OCI-LY7 (cell line): ENCODE measurements at regions not wholly inside any gene's neighbourhood (a gene's known extent, or its start where the extent isn't known, plus 50 kb on each side); places are given as distances from the start of the nearest gene placed in this dataset.
"Not testable (repeated sequence)": the region's sequence is repeated elsewhere in the genome, so short reads cannot be mapped to it uniquely, and the experiment has no call there.

Experiments used
- EZH2phosphoT487 ChIP-seq: fragments of 200-600 bp; sonication (generic); IDR thresholded peaks from 2 replicates; pipeline ENCODE4 v1.6.1; 2018; ENCODE audit warnings: low read depth, borderline replicate concordance, mild to moderate bottlenecking, mixed run types, antibody characterized with exemption, low read length, moderate library complexity, mixed read lengths
- TF ChIP-seq, protein P1 (sequence below): fragments of 200-600 bp; sonication (generic); conservative IDR thresholded peaks from 2 replicates; pipeline ENCODE4 v1.5.1; 2014; ENCODE audit warnings: mild to moderate bottlenecking, antibody characterized with exemption, low read length, moderate library complexity, mixed read lengths

DNA sequence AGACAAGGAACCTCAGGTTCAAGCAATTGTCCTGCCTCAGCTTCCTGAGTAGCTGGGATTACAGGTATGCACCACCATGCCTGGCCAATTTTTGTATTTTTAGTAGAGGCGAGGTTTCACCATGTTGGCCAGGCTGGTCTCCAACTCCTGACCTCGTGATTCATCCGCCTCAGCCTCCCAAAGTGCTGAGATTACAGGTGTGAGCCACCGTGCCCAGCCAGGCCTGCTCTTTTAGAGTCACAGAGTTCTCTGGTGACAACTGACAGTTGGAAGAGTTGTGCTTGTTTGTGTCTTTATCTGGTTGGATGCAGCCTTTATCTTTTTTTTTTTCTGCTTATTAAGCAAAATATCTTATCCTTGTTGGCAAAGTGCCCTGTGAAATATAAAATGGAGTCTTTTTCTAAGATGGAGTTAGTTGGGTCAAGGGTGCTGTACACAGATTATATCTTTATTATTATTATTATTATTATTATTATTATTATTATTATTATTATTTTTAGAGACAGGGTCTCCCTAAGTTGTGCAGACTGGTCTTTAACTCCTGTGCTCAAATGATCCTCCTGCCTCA is 86.5 kb upstream of the ABHD2 start:
- TF ChIP-seq, protein P1, sequence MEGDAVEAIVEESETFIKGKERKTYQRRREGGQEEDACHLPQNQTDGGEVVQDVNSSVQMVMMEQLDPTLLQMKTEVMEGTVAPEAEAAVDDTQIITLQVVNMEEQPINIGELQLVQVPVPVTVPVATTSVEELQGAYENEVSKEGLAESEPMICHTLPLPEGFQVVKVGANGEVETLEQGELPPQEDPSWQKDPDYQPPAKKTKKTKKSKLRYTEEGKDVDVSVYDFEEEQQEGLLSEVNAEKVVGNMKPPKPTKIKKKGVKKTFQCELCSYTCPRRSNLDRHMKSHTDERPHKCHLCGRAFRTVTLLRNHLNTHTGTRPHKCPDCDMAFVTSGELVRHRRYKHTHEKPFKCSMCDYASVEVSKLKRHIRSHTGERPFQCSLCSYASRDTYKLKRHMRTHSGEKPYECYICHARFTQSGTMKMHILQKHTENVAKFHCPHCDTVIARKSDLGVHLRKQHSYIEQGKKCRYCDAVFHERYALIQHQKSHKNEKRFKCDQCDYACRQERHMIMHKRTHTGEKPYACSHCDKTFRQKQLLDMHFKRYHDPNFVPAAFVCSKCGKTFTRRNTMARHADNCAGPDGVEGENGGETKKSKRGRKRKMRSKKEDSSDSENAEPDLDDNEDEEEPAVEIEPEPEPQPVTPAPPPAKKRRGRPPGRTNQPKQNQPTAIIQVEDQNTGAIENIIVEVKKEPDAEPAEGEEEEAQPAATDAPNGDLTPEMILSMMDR: not testable (repeated sequence)
- not testable (repeated sequence) for TF ChIP-seq EZH2phosphoT487
